Adipocyte (in vitro differentiated cells): ENCODE measurements at regions not wholly inside any gene's neighbourhood (a gene's known extent, or its start where the extent isn't known, plus 50 kb on each side); places are given as distances from the start of the nearest gene placed in this dataset.
"Not testable (repeated sequence)": the region's sequence is repeated elsewhere in the genome, so short reads cannot be mapped to it uniquely, and the experiment has no call there.

Source experiments
- DNase-seq: peaks from one replicate; pipeline ENCODE4 v3.0.0-alpha.2; 2015; ENCODE audit warnings: low read depth
- H3K27me3 ChIP-seq: replicated peaks from 2 replicates; pipeline ENCODE4 v1.7.0; 2013; ENCODE audit warnings: mild to moderate bottlenecking, low read length, moderate library complexity; ENCODE audit not compliant: control insufficient read depth, insufficient read depth
- H3K36me3 ChIP-seq: 2 replicates; pipeline ENCODE4 v1.7.0; 2013; ENCODE audit warnings: low read length, mild to moderate bottlenecking, moderate library complexity; ENCODE audit not compliant: control insufficient read depth, insufficient read depth, severe bottlenecking
- H3K4me1 ChIP-seq: 2 replicates; pipeline ENCODE4 v1.7.0; 2013; ENCODE audit warnings: mild to moderate bottlenecking, low read length, moderate library complexity; ENCODE audit not compliant: control insufficient read depth, insufficient read depth
- H3K4me3 ChIP-seq: 2 replicates; pipeline ENCODE4 v1.7.0; 2013; ENCODE audit warnings: mild to moderate bottlenecking, low read length, moderate library complexity
- H3K9ac ChIP-seq: 2 replicates; pipeline ENCODE4 v1.7.0; 2013; ENCODE audit warnings: mild to moderate bottlenecking, low read length, moderate library complexity
- H3K9me3 ChIP-seq: 2 replicates; pipeline ENCODE4 v1.7.0; 2013; ENCODE audit warnings: mild to moderate bottlenecking, low read length, moderate library complexity; ENCODE audit not compliant: control insufficient read depth

GRCh38 chr1:214861615-214862014, 220.9 kb upstream of the KCNK2 start:
- Histone ChIP-seq H3K9ac (peak overlapping the region; percentile 50), H3K36me3 (no peaks in the 10 kb centered on the region), H3K4me1 (peaks cover 47% of the 10 kb centered on the region), H3K4me3 (no peak overlapping the region), H3K27me3 (no peaks in the 10 kb centered on the region), H3K9me3 (no peaks in the 10 kb centered on the region)
- peak; percentile 57 for DNase-seq

DNA sequence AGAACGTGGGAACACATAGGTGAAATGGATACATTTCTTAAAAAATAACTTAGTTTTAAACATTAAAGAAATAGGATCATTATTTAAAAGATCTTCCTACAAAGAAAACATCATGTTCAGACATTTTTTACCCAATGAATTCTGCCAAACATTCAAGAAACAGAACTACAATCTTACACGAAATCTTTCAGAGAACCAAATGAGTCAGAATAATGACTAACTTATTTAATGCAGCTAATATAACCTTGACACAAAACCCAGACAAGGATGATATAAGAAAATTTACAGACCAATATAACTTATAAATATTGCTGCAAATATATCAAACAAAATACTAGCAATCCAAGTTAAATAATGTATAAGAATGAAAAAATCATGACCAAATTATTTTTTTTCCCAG, 220.1 kb upstream of the KCNK2 start:
- Histone ChIP-seq H3K36me3 (no peaks in the 10 kb centered on the region), H3K27me3 (no peaks in the 10 kb centered on the region), H3K4me3 (no peak overlapping the region), H3K9me3 (no peaks in the 10 kb centered on the region), H3K9ac (peak overlapping the region; percentile 50), H3K4me1 (peaks cover 45% of the 10 kb centered on the region)
- peak; percentile 66 for DNase-seq

DNA sequence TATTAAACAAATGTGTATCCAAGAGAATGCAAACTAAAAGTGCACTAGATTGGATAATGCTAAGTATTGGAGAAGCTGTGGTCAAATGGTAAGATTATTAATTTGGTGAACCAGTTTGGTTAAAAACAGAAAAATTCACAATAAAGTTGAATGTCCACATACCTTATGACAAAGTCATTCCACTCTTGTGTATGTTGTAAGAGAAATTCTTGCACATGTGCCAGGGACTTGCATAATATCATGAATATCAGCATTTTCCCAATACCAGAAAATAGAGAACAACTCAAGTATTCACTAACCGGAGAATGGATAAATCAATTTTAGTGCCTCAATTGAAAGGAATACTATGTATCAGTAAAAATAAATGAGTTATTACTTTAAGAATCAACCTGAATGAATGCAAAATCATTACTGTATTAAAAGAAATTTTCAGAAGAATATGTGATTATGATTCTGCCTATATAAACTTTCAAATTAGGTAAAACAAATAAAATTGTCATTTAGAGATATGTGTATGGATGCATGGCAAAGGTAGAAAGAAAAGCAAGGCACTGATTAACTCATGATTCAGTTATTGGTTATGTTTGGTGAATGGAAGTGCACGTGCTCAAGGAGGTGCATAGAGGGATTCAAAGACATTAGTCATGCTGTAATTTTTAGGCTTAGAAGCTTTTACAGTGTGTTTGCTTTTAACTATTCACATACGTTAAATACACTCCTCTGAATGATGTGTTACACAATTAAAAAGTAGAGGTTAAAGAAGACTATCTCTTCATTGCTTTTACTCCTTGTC, 217.4 kb upstream of the KCNK2 start:
- peak; percentile 80 for DNase-seq
- Histone ChIP-seq H3K36me3 (no peaks in the 10 kb centered on the region), H3K9ac (peak overlapping the region; percentile 50), H3K9me3 (no peaks in the 10 kb centered on the region), H3K27me3 (no peaks in the 10 kb centered on the region), H3K4me3 (peak overlapping the region; percentile 54), H3K4me1 (peaks cover 37% of the 10 kb centered on the region)

DNA sequence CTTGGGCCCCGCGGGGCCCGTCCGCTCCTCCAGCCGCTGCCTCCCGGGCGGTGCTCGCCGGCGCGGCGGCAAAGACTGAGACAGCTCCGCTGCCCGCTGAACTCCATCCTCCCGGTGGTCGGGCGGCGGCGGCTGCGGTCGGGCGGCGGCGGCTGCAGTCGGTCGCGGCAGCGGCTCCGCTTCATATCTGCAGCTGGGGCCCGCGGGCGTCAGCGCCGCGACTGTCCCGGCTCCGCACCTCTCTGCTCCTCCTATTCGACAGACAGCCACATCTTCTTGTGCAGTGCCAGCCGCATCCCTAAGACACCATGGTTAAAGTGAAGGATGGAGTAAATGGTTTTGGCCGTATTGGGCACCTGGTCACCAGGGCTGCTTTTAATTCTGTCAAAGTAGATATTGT, 212.1 kb upstream of the KCNK2 start:
- H3K36me3 ChIP-seq, H3K9me3 ChIP-seq, H3K4me1 ChIP-seq, DNase-seq, H3K4me3 ChIP-seq, H3K9ac ChIP-seq, H3K27me3 ChIP-seq: not testable (repeated sequence)

DNA sequence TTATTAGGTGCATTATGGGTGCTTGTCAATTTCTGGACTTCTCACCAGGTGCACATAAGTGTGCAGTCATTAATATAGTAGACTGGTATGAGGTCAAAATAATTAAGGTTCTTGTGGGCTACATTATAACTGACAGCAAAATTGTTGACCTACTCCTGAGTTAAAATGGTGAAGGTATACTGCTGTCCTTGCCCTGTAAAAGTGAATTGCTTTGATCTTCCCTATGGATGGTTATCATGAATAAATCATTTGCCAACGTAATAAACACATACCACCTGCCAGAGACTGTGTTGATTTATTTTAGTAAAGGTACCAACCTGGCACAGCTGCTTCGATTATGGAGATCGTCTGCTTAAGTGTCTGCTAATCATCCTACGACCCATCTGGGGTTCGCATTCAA, 201.6 kb upstream of the KCNK2 start:
- H3K9ac ChIP-seq = no peak overlapping the region
- no peaks in the 10 kb centered on the region for H3K4me1 ChIP-seq
- H3K27me3 ChIP-seq = no peaks in the 10 kb centered on the region
- no peaks in the 10 kb centered on the region for H3K36me3 ChIP-seq
- H3K4me3 ChIP-seq = no peak overlapping the region
- DNase-seq = no peak
- no peaks in the 10 kb centered on the region for H3K9me3 ChIP-seq

GRCh38 chr1:214882616-214883015, 199.9 kb upstream of the KCNK2 start:
- H3K9ac ChIP-seq = no peak overlapping the region
- no peak for DNase-seq
- no peak overlapping the region for H3K4me3 ChIP-seq
- no peaks in the 10 kb centered on the region for H3K4me1 ChIP-seq
- no peaks in the 10 kb centered on the region for H3K9me3 ChIP-seq
- H3K36me3 ChIP-seq = no peaks in the 10 kb centered on the region
- H3K27me3 ChIP-seq = no peaks in the 10 kb centered on the region

DNA sequence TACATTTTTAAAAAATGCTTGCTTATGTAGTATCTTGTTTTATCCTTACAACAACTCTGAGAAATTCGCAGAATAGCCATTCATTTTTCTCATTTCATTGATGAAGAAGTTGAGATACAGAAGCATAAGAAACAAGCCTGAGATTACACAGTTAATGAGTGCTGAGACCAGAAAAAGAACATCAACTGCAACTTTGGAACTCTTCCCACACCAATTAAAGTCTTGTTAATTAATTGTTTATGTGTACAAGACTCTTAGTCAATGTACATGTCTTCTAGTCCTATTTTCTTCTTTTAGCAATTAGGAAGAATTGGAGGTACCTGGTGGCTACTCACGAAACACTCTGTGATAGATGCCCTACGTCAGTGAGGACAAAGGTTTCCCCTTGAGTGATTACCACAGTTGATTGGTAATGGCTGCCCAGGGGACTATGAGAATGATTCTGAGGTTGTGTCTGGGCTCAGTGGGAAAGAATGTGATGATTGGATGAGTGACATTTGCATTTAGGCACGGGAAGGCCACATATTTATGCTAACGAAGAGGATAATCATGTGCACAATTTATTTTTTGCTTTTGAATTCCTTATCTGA, 187.4 kb upstream of the KCNK2 start:
- H3K4me3 ChIP-seq = no peak overlapping the region
- H3K9me3 ChIP-seq = peaks cover 4% of the 10 kb centered on the region
- no peaks in the 10 kb centered on the region for H3K36me3 ChIP-seq
- no peak overlapping the region for H3K9ac ChIP-seq
- peaks cover 9% of the 10 kb centered on the region for H3K4me1 ChIP-seq
- H3K27me3 ChIP-seq = no peaks in the 10 kb centered on the region
- no peak for DNase-seq

DNA sequence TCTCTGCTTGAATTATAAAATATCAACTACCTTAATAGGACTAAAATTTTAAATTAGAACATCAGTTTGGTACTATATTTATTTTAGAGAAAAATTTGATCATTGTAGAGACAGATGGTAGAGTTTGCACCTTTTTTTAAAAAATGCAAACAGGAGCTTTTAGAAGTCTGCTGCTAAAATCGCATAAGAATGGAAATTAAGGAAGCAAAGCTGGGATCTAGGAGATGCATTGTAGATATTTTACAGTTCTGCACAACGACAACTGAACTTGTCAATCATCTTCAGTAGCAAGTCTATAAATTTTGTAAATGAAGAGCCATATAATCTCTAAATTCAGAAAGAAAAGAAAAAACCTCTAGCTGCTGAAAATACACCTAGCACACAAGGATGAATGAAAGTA, 185.6 kb upstream of the KCNK2 start:
- H3K9me3 ChIP-seq = peaks cover 4% of the 10 kb centered on the region
- DNase-seq = no peak
- H3K36me3 ChIP-seq = no peaks in the 10 kb centered on the region
- no peaks in the 10 kb centered on the region for H3K27me3 ChIP-seq
- H3K4me3 ChIP-seq = no peak overlapping the region
- peaks cover 24% of the 10 kb centered on the region for H3K4me1 ChIP-seq
- no peak overlapping the region for H3K9ac ChIP-seq

DNA sequence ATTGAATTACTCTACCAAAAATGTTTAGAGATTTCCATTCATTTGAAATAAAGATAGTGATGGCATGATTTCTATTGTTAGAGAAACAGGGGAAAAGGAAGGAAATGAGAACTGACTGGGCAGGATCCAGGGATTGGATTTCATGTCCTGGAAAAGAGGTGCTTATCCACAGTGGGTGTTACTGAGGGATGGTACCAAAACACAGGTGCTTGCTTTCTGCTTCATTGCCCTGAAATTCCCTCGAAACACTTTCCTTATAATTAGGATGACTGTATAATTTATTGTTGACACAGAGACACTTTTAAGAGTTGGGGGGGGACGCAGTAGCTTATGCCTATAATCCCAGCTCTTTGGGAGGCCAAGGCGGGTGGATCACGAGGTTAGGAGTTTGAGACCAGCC, 185.0 kb upstream of the KCNK2 start:
- Histone ChIP-seq H3K36me3 (no peaks in the 10 kb centered on the region), H3K9ac (no peak overlapping the region), H3K4me3 (no peak overlapping the region), H3K4me1 (peaks cover 29% of the 10 kb centered on the region), H3K27me3 (no peaks in the 10 kb centered on the region), H3K9me3 (no peaks in the 10 kb centered on the region)
- DNase-seq = no peak

GRCh38 chr1:214898161-214898560, 184.4 kb upstream of the KCNK2 start:
- Histone ChIP-seq H3K27me3 (no peaks in the 10 kb centered on the region), H3K9ac (no peak overlapping the region), H3K36me3 (no peaks in the 10 kb centered on the region), H3K4me3 (no peak overlapping the region), H3K9me3 (no peaks in the 10 kb centered on the region), H3K4me1 (peaks cover 32% of the 10 kb centered on the region)
- DNase-seq = no peak

- no peaks in the 10 kb centered on the region for H3K36me3 ChIP-seq
- H3K4me3 ChIP-seq = no peak overlapping the region
- no peak overlapping the region for H3K9ac ChIP-seq
- no peak for DNase-seq
- H3K9me3 ChIP-seq = no peaks in the 10 kb centered on the region
- H3K27me3 ChIP-seq = no peaks in the 10 kb centered on the region
- peaks cover 32% of the 10 kb centered on the region for H3K4me1 ChIP-seq
Measured at GRCh38 chr1:214898718-214899117, 183.8 kb upstream of the KCNK2 start.
